Fibroblast of mammary gland (primary cell): ENCODE measurements at regions not wholly inside any gene's neighbourhood (a gene's known extent, or its start where the extent isn't known, plus 50 kb on each side); places are given as distances from the start of the nearest gene placed in this dataset.

ENCODE experiments used
- DNase-seq: peaks from one replicate; pipeline ENCODE4 v3.0.0-alpha.2; 2010; ENCODE audit warnings: low read depth
- H3K4me3 ChIP-seq: 2 replicates; pipeline ENCODE4 v1.5.1; 2011; ENCODE audit warnings: low read depth, mild to moderate bottlenecking, low read length, moderate library complexity; ENCODE audit not compliant: control insufficient read depth
- TF ChIP-seq, protein P1 (sequence below): conservative IDR thresholded peaks from 2 replicates; pipeline ENCODE4 v1.5.1; 2011; ENCODE audit warnings: low read depth, low read length, inconsistent platforms; ENCODE audit not compliant: control insufficient read depth, insufficient read depth

DNA sequence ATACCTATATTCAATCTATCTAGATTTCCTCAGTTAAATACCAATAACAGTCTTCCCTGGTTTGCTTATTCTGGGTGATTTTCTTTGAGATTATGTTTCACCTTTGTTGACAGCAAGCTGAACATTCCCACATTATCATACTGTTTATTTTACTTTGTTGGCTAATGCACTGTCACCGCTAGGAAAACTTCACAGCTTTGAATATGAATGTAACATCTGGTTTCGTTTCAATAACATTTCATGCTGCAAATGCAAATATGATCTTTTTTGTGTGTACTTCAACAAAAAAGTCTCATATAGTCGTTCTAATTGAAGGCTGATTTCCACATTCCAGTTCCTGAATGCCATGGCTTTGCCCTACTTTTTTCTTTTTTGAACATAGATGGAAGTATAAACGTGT, 946.3 kb upstream of the GHITM start:
- no peak for DNase-seq
- TF ChIP-seq, protein P1, sequence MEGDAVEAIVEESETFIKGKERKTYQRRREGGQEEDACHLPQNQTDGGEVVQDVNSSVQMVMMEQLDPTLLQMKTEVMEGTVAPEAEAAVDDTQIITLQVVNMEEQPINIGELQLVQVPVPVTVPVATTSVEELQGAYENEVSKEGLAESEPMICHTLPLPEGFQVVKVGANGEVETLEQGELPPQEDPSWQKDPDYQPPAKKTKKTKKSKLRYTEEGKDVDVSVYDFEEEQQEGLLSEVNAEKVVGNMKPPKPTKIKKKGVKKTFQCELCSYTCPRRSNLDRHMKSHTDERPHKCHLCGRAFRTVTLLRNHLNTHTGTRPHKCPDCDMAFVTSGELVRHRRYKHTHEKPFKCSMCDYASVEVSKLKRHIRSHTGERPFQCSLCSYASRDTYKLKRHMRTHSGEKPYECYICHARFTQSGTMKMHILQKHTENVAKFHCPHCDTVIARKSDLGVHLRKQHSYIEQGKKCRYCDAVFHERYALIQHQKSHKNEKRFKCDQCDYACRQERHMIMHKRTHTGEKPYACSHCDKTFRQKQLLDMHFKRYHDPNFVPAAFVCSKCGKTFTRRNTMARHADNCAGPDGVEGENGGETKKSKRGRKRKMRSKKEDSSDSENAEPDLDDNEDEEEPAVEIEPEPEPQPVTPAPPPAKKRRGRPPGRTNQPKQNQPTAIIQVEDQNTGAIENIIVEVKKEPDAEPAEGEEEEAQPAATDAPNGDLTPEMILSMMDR = no peak
- no peak overlapping the region for H3K4me3 ChIP-seq

DNA sequence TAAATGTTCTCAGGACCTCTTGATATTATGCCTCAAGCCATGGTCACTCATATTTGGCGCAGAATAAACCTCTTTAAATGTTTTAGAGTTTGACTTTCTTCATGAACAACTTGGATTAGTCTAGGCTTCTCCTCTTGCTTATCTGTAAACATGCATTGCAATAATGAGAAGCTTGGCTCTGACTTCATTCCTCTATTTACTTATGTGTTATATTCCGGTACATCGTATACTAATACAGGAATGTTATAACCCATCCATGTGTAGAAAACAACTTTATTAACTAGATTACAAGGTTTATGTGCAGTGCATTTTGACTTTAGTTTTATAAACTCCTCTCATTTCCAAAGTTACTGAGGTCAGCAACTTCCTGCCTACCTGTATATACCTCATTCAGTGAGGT, 944.3 kb upstream of the GHITM start:
- H3K4me3 ChIP-seq = no peak overlapping the region

DNA sequence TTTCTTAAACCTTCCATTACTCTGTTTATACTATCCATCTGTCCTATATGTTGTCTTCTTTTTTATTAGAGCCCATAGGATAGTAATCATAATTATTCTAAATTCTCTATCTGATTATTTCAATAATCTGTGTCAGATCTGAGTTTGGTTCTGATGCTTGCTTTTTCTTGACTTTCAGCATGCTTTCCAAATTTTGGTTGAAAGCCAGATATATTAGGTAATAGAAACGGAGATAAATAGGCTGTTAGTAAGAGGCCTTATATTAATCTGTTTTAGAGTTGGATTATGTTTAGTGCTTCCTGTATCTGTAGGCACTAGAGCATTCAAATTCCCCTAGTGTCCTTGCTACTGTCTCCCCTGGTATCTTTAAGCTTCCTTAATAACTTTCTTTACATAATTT, 939.9 kb upstream of the GHITM start:
- no peak for DNase-seq
- TF ChIP-seq, protein P1 = no peak
- H3K4me3 ChIP-seq = no peak overlapping the region

More for the DNA sequence above, 944.3 kb upstream of the GHITM start:
- TF ChIP-seq, protein P1 = no peak
- DNase-seq = no peak

DNA sequence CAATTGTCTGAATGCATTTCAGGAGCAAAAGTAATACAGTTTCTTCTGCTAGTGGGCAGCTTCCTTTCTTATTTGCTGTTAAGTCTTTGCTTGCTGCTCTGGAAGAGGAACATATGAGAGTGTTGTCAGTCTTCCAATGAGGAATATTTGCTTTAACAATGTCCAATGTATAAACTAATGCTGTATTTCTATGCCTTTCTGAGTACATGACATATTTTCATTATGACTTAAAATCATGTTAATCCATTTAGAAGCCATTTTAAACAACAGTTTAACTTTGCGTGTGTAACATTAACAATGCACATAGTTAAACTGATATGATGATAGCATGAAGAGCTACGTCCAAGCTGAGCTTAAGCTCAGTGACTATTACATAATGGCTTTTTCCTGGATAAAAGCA, 933.4 kb upstream of the GHITM start:
- H3K4me3 ChIP-seq = no peak overlapping the region
- DNase-seq = no peak
- TF ChIP-seq, protein P1 = no peak

DNA sequence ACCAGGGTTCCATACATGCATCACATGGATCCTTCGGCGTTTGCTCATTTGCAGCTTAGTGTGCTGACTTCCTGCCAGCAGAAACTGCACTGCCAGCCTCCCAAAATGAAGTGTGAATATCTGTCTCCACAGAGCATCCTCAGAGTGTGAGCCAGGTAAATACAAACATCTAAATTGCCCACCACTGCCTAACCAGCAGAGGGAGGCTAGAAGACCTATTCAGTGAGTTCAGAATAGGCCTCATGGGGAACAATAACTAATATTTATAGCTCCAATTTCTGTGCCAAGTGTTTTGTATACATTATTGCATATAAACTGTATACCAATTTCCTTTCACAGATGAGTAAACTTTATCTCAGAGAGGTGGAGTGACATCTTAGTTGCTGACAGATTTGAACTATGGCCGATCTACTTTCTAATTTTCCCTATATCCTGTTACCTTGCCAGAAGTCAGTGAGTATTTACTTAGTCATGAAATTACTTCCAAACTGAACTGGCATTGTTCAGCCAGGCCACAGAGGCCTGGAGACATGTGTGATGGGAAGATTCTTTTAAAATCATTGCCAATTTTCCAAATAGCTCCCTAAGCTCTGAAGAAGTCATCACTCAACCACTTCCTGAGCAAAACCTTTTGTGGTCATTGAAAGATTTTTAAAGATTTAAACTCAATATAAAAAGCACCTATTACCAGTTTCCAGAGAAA, 926.5 kb upstream of the GHITM start:
- no peak overlapping the region for H3K4me3 ChIP-seq
- peak; percentile 40 for DNase-seq
- TF ChIP-seq, protein P1 = no peak

DNA sequence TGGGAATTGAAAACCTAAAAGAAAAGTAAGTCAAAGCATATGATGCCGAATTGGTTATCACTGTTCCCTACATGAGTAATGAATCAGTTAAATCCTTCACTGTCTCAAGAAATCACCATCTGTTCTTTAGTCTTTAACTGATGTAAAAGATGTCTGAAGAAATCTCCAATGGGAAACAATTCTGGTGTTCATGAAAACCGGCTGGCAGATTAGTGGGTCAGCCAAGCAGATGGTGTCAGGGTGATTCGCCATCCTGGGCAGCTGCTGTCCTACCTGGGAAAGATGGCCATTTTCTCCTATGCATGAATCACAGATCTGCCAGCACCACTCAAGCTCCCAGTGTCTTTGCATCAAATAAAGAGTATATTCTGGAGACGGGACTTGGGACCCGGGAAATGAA, 925.2 kb upstream of the GHITM start:
- TF ChIP-seq, protein P1 = no peak
- no peak overlapping the region for H3K4me3 ChIP-seq
- no peak for DNase-seq
